Subcutaneous abdominal adipose tissue (tissue), 5 donors: ENCODE measurements at regions not wholly inside any gene's neighbourhood (a gene's known extent, or its start where the extent isn't known, plus 50 kb on each side); places are given as distances from the start of the nearest gene placed in this dataset.

ENCODE experiments used
- H3K27ac ChIP-seq: one replicate; pipeline ENCODE4 v1.7.0; 2013; ENCODE audit warnings: low read depth, mild to moderate bottlenecking, inconsistent platforms, low read length, moderate library complexity
- H3K27me3 ChIP-seq, 5 donors: one replicate each; pipeline ENCODE4 v1.7.0; 2013; ENCODE audit warnings: low read length in 5 of 5, inconsistent platforms in 1 of 5; ENCODE audit not compliant: control insufficient read depth in 5 of 5, insufficient read depth in 4 of 5
- H3K36me3 ChIP-seq, 5 donors: one replicate each; pipeline ENCODE4 v1.7.0; 2013; ENCODE audit warnings: low read length in 5 of 5; ENCODE audit not compliant: control insufficient read depth in 5 of 5, insufficient read depth in 5 of 5
- H3K4me1 ChIP-seq, 5 donors: one replicate each; pipeline ENCODE4 v1.7.0; 2013; ENCODE audit warnings: low read length in 5 of 5, mild to moderate bottlenecking in 3 of 5, moderate library complexity in 1 of 5; ENCODE audit not compliant: control insufficient read depth in 5 of 5, insufficient read depth in 5 of 5
- H3K4me3 ChIP-seq, 5 donors: one replicate each; pipeline ENCODE4 v1.7.0; 2013; ENCODE audit warnings: low read length in 5 of 5, low read depth in 1 of 5
- H3K9ac ChIP-seq, 5 donors: one replicate each; pipeline ENCODE4 v1.7.0; 2013; ENCODE audit warnings: low read length in 5 of 5, mild to moderate bottlenecking in 4 of 5, moderate library complexity in 3 of 5
- H3K9me3 ChIP-seq, 5 donors: one replicate each; pipeline ENCODE4 v1.7.0; 2013; ENCODE audit warnings: low read length in 5 of 5; ENCODE audit not compliant: control insufficient read depth in 5 of 5
- donor health status: healthy.
- donor health status: healthy.
- donor health status: healthy.
- donor health status: healthy.
- donor health status: healthy.

GRCh38 chr15:87394676-87395075, 861.9 kb downstream of the NTRK3 start:
- no peaks in the 10 kb centered on the region for H3K4me1 ChIP-seq
- no peaks in the 10 kb centered on the region for H3K27me3 ChIP-seq
- no peaks in the 10 kb centered on the region for H3K36me3 ChIP-seq
- H3K4me3 ChIP-seq: no peak overlapping the region
- H3K27ac ChIP-seq: no peak overlapping the region
- H3K9ac ChIP-seq: no peak overlapping the region
- peaks cover 0 to 13% (median 8%) of the 10 kb centered on the region in 5 donors for H3K9me3 ChIP-seq

- Histone ChIP-seq H3K4me1 (no peaks in the 10 kb centered on the region), H3K9ac (no peak overlapping the region), H3K4me3 (no peak overlapping the region), H3K9me3 (peaks cover 0 to 10% (median 0%) of the 10 kb centered on the region in 5 donors), H3K36me3 (no peaks in the 10 kb centered on the region), H3K27me3 (no peaks in the 10 kb centered on the region), H3K27ac (no peak overlapping the region)
Observed at GRCh38 chr15:87387766-87388165, 868.8 kb downstream of the NTRK3 start.

GRCh38 chr15:87374339-87374738, 882.2 kb downstream of the NTRK3 start:
- Histone ChIP-seq H3K9ac (no peak overlapping the region), H3K27ac (no peak overlapping the region), H3K4me1 (no peaks in the 10 kb centered on the region), H3K36me3 (no peaks in the 10 kb centered on the region), H3K9me3 (peaks cover 0 to 17% (median 6%) of the 10 kb centered on the region in 5 donors), H3K27me3 (no peaks in the 10 kb centered on the region), H3K4me3 (no peak overlapping the region)

GRCh38 chr15:87369269-87369668, 887.3 kb downstream of the NTRK3 start:
- Histone ChIP-seq H3K4me3 (no peak overlapping the region), H3K36me3 (no peaks in the 10 kb centered on the region), H3K27me3 (no peaks in the 10 kb centered on the region), H3K4me1 (no peaks in the 10 kb centered on the region), H3K9me3 (peaks cover 0 to 8% (median 4%) of the 10 kb centered on the region in 5 donors), H3K9ac (no peak overlapping the region), H3K27ac (no peak overlapping the region)

- Histone ChIP-seq H3K9me3 (peaks cover 0 to 8% (median 4%) of the 10 kb centered on the region in 5 donors), H3K27ac (no peak overlapping the region), H3K4me1 (no peaks in the 10 kb centered on the region), H3K36me3 (no peaks in the 10 kb centered on the region), H3K4me3 (no peak overlapping the region), H3K27me3 (no peaks in the 10 kb centered on the region), H3K9ac (no peak overlapping the region)
Observed at GRCh38 chr15:87368511-87368910, 888.0 kb downstream of the NTRK3 start.

GRCh38 chr15:87365186-87365585, 891.4 kb downstream of the NTRK3 start:
- Histone ChIP-seq H3K36me3 (no peaks in the 10 kb centered on the region), H3K4me3 (no peak overlapping the region), H3K4me1 (no peaks in the 10 kb centered on the region), H3K27me3 (no peaks in the 10 kb centered on the region), H3K27ac (no peak overlapping the region), H3K9ac (no peak overlapping the region), H3K9me3 (peaks cover 0 to 8% (median 4%) of the 10 kb centered on the region in 5 donors)

GRCh38 chr15:87362531-87362930, 894.0 kb downstream of the NTRK3 start:
- H3K4me1 ChIP-seq: no peaks in the 10 kb centered on the region
- no peak overlapping the region for H3K4me3 ChIP-seq
- no peak overlapping the region for H3K27ac ChIP-seq
- H3K27me3 ChIP-seq: no peaks in the 10 kb centered on the region
- no peaks in the 10 kb centered on the region for H3K36me3 ChIP-seq
- H3K9ac ChIP-seq: no peak overlapping the region
- no peaks in the 10 kb centered on the region for H3K9me3 ChIP-seq

GRCh38 chr15:87357637-87358313, 898.8 kb downstream of the NTRK3 start:
- no peaks in the 10 kb centered on the region for H3K4me1 ChIP-seq
- no peak overlapping the region for H3K9ac ChIP-seq
- H3K9me3 ChIP-seq: no peaks in the 10 kb centered on the region
- H3K27me3 ChIP-seq: no peaks in the 10 kb centered on the region
- H3K36me3 ChIP-seq: no peaks in the 10 kb centered on the region
- H3K4me3 ChIP-seq: no peak overlapping the region
- no peak overlapping the region for H3K27ac ChIP-seq

- H3K9ac ChIP-seq: no peak overlapping the region
- no peaks in the 10 kb centered on the region for H3K4me1 ChIP-seq
- H3K36me3 ChIP-seq: no peaks in the 10 kb centered on the region
- no peak overlapping the region for H3K4me3 ChIP-seq
- H3K9me3 ChIP-seq: no peaks in the 10 kb centered on the region
- no peaks in the 10 kb centered on the region for H3K27me3 ChIP-seq
- no peak overlapping the region for H3K27ac ChIP-seq
Observed at GRCh38 chr15:87355946-87356345, 900.6 kb downstream of the NTRK3 start.

GRCh38 chr15:87354661-87355410, 901.7 kb downstream of the NTRK3 start:
- Histone ChIP-seq H3K4me3 (no peak overlapping the region), H3K27me3 (no peaks in the 10 kb centered on the region), H3K9ac (no peak overlapping the region), H3K4me1 (no peaks in the 10 kb centered on the region), H3K27ac (no peak overlapping the region), H3K36me3 (no peaks in the 10 kb centered on the region), H3K9me3 (no peaks in the 10 kb centered on the region)
